HEK293T (cell line): ENCODE measurements at regions not wholly inside any gene's neighbourhood (a gene's known extent, or its start where the extent isn't known, plus 50 kb on each side); places are given as distances from the start of the nearest gene placed in this dataset.

ENCODE experiments used
- CTCF ChIA-PET: fragments of 350-600 bp; formaldehyde crosslinking; extraction: SDS; loops from one replicate; lab custom pipeline; 2021; ENCODE audit warnings: antibody characterized with exemption, inconsistent platforms; lab: Yijun Ruan, JAX
- POLR2A ChIA-PET: fragments of 350-600 bp; formaldehyde crosslinking; extraction: SDS; loops from one replicate; lab custom pipeline; 2020; ENCODE audit warnings: antibody characterized with exemption, inconsistent platforms; lab: Yijun Ruan, JAX
- DNase-seq: peaks from one replicate; pipeline ENCODE4 v3.0.0; 2012; ENCODE audit warnings: mixed read lengths; ENCODE audit errors: extremely low spot score
- ARNT ChIP-seq: fragments of 450-650 bp; IDR thresholded peaks from 2 replicates; pipeline ENCODE4 v1.6.1; 2017; ENCODE audit warnings: mild to moderate bottlenecking
- BHLHE40 ChIP-seq: fragments of 450-650 bp; IDR thresholded peaks from 2 replicates; pipeline ENCODE4 v1.6.1; 2016; ENCODE audit warnings: mild to moderate bottlenecking, moderate library complexity, borderline replicate concordance
- CTBP1 ChIP-seq: fragments of 450-650 bp; IDR thresholded peaks from 2 replicates; pipeline ENCODE4 v1.6.1; 2016; ENCODE audit warnings: borderline replicate concordance
- ELF4 ChIP-seq: fragments of 450-650 bp; IDR thresholded peaks from 2 replicates; pipeline ENCODE4 v1.6.1; 2017; ENCODE audit warnings: antibody characterized with exemption
- FOXA1 ChIP-seq: fragments of 450-650 bp; IDR thresholded peaks from 2 replicates; pipeline ENCODE4 v1.6.1; 2016; ENCODE audit warnings: mild to moderate bottlenecking
- FOXK2 ChIP-seq: fragments of 450-650 bp; IDR thresholded peaks from 2 replicates; pipeline ENCODE4 v1.6.1; 2016; ENCODE audit warnings: mild to moderate bottlenecking
- FOXM1 ChIP-seq: fragments of 450-650 bp; IDR thresholded peaks from 2 replicates; pipeline ENCODE4 v1.6.1; 2017; ENCODE audit warnings: mild to moderate bottlenecking, borderline replicate concordance
- HDGF ChIP-seq: fragments of 450-650 bp; IDR thresholded peaks from 2 replicates; pipeline ENCODE4 v1.6.1; 2017; ENCODE audit warnings: antibody characterized with exemption, borderline replicate concordance
- L3MBTL2 ChIP-seq: fragments of 450-650 bp; conservative IDR thresholded peaks from 2 replicates; pipeline ENCODE4 v1.6.1; 2016; ENCODE audit warnings: mild to moderate bottlenecking
- LEF1 ChIP-seq: fragments of 450-650 bp; IDR thresholded peaks from 2 replicates; pipeline ENCODE4 v1.6.1; 2017; ENCODE audit warnings: mild to moderate bottlenecking, borderline replicate concordance
- NFRKB ChIP-seq: fragments of 450-650 bp; IDR thresholded peaks from 2 replicates; pipeline ENCODE4 v1.6.1; 2016; ENCODE audit warnings: mild to moderate bottlenecking, moderate library complexity
- SP1 ChIP-seq: fragments of 450-650 bp; IDR thresholded peaks from 2 replicates; pipeline ENCODE4 v1.6.1; 2017
- SUZ12 ChIP-seq: fragments of 450-650 bp; IDR thresholded peaks from 2 replicates; pipeline ENCODE4 v1.6.1; 2016; ENCODE audit warnings: mild to moderate bottlenecking
- TARDBP ChIP-seq: fragments of 450-650 bp; IDR thresholded peaks from 2 replicates; pipeline ENCODE4 v1.6.1; 2016
- ZNF384 ChIP-seq: fragments of 450-650 bp; IDR thresholded peaks from 2 replicates; pipeline ENCODE4 v1.6.1; 2016
- TF ChIP-seq, protein P1 (sequence below): fragments of 450-650 bp; IDR thresholded peaks from 2 replicates; pipeline ENCODE4 v1.6.1; 2016

DNA sequence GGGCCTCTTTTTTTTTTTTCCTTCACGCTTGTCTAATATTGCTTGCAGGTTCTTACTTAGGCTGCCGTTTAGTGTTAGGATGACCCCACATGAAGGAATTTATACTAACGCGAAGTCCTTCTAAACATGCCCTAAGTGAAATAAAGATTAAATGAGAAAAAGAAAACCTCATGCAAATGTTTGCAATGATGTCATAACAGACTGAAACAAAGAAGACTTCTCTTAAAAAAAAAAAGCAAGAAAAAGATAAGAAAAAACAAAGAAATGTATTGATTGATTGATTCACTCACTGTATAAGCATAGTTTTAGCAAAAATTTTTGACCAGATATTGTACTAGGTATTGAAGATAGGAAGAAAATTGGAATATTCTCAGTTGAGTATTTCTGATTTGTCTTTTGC is 418.2 kb downstream of the IRS2 start:
- no peak for TF ChIP-seq FOXA1
- no peak for TF ChIP-seq L3MBTL2
- no peak for TF ChIP-seq SUZ12
- no peak for TF ChIP-seq TARDBP
- TF ChIP-seq ELF4 = no peak
- no peak for TF ChIP-seq FOXM1
- no peak for TF ChIP-seq ZNF384
- no peak for TF ChIP-seq LEF1
- TF ChIP-seq NFRKB = no peak
- POLR2A ChIA-PET = no interaction called here
- DNase-seq = no peak
- CTCF ChIA-PET = no interaction called here

DNA sequence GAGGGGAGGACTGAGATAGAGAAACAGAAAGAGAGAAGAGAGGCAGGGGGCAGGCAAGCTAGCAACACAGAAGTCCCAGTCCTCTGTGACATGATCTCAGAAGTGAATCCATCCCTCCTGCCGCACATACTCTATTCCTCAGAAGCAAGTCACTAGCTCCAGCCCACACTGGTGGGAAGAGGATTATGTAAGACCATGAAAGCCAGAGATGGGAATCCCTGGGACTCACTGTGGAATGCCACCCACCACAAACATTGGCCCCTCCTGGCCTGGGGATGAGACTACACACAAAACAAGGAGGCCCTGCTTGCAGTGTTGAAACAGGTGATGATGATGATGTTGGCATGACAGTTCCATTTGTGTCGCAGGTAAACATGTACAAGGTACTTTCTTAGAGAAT is 419.9 kb downstream of the IRS2 start:
- POLR2A ChIA-PET = no interaction called here
- DNase-seq = no peak
- TF ChIP-seq CTBP1 (no peak), FOXA1 (no peak), SP1 (no peak), ELF4 (no peak), BHLHE40 (no peak), L3MBTL2 (no peak), TARDBP (no peak), LEF1 (no peak), HDGF (no peak), FOXK2 (no peak), ARNT (no peak), SUZ12 (no peak), ZNF384 (no peak), FOXM1 (no peak), NFRKB (no peak)
- TF ChIP-seq, protein P1, sequence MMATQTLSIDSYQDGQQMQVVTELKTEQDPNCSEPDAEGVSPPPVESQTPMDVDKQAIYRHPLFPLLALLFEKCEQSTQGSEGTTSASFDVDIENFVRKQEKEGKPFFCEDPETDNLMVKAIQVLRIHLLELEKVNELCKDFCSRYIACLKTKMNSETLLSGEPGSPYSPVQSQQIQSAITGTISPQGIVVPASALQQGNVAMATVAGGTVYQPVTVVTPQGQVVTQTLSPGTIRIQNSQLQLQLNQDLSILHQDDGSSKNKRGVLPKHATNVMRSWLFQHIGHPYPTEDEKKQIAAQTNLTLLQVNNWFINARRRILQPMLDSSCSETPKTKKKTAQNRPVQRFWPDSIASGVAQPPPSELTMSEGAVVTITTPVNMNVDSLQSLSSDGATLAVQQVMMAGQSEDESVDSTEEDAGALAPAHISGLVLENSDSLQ = no peak
- CTCF ChIA-PET = no interaction called here

DNA sequence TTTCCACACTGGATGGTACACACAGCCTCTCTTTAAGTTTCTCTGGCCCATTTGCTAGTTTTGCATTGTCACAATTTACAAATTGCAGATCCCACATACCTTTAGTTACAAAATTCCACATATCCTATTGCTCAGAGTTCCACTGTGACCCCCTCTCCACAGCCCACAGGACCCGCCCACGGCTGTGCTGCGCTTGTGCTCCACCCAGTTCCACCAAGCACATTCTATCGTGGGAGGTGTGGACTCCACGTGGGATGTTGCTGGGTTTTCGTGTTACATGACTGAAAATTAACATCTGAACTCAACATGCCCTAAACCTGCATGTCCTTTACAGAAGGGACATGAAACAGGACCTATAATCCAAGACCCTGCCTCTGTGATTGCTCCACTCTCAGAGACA is 423.0 kb downstream of the IRS2 start:
- CTCF ChIA-PET = no interaction called here
- no peak for DNase-seq
- POLR2A ChIA-PET = no interaction called here
- TF ChIP-seq LEF1 (no peak), FOXA1 (no peak), CTBP1 (no peak), ARNT (no peak), FOXK2 (no peak), SUZ12 (no peak), TARDBP (no peak), BHLHE40 (no peak), FOXM1 (no peak), L3MBTL2 (no peak), HDGF (no peak), NFRKB (no peak), ZNF384 (no peak), SP1 (no peak)
- TF ChIP-seq, protein P1 = no peak

DNA sequence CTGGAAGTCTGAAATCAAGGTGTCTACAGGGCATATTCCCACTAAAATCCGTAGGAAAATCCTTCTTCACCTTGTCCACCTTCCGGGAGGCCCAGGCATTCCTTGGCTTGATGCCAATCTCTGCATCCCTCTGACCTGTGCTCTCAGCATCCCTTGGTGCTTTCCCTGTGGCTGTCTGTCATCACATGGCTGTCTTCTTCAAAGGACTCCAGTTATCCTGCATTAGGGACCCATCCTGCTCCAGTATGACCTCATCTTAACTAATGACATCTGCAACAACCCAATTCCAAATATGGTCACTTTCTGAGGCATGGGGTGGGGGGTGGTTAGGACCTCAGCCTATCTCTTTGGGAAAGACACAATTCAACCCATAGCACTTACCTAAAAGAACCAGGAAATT is 423.8 kb downstream of the IRS2 start:
- POLR2A ChIA-PET = no interaction called here
- no peak for DNase-seq
- CTCF ChIA-PET = no interaction called here
- TF ChIP-seq HDGF (no peak), TARDBP (no peak), SP1 (no peak)
- TF ChIP-seq, protein P1 = no peak

DNA sequence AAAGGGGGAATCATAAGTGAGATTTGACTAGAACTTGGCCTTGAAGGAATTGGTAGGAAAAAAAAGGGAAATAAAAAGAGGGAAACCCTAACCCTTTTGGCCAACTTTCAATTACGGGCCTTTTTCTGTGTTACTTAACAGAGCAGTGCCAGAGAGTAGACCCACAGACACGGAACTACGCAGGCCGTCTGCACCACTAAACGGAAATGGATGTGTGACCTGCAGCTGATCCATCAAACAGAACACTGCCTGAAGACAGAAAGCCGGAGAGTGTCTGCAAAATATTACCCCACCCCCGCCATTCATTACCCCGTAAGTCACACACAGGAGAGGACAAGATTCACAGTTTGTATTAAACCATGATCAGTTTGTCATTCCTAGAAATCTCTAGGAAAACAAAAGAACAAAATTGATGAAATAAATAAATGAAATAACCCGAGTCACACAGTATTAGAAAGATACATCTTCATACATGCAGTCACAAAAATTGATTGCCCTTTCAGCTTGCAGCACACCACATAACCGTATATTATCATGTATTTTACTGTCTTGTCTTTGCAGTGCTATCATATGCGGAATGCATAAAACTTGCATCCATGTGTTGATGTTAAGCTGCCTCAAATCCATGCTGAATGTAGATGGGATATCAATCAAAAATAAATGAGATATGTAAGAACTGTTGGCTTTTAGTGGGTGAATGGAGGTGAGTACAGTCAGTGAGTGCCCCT is 424.7 kb downstream of the IRS2 start:
- TF ChIP-seq, protein P1 = no peak
- TF ChIP-seq L3MBTL2 = no peak
- no peak for TF ChIP-seq FOXM1
- no peak for TF ChIP-seq CTBP1
- TF ChIP-seq HDGF = no peak
- no peak for TF ChIP-seq ARNT
- TF ChIP-seq LEF1 = no peak
- no peak for DNase-seq
- CTCF ChIA-PET = no interaction called here
- POLR2A ChIA-PET = no interaction called here
